Parathyroid adenoma (tissue), 2 donors: ENCODE measurements at regions not wholly inside any gene's neighbourhood (a gene's known extent, or its start where the extent isn't known, plus 50 kb on each side); places are given as distances from the start of the nearest gene placed in this dataset.

Source experiments
- H2AFZ ChIP-seq: fragments of 300-600 bp; sonication (generic); one replicate; pipeline ENCODE4 v1.7.0; 2017; ENCODE audit warnings: antibody characterized with exemption, mild to moderate bottlenecking
- H3K27ac ChIP-seq: fragments of 300-600 bp; sonication (generic); one replicate; pipeline ENCODE4 v1.7.0; 2017
- H3K27me3 ChIP-seq: fragments of 300-600 bp; sonication (generic); one replicate; pipeline ENCODE4 v1.7.0; 2017; ENCODE audit warnings: low read length; ENCODE audit not compliant: control insufficient read depth, insufficient read depth
- H3K36me3 ChIP-seq: fragments of 300-600 bp; sonication (generic); one replicate; pipeline ENCODE4 v1.7.0; 2017; ENCODE audit warnings: low read length; ENCODE audit not compliant: control insufficient read depth, insufficient read depth
- H3K4me1 ChIP-seq: fragments of 300-600 bp; sonication (generic); one replicate; pipeline ENCODE4 v1.7.0; 2017; ENCODE audit warnings: control low read depth
- H3K4me2 ChIP-seq: fragments of 300-600 bp; sonication (generic); one replicate; pipeline ENCODE4 v1.7.0; 2017; ENCODE audit warnings: low read length
- H3K4me3 ChIP-seq: fragments of 300-600 bp; sonication (generic); one replicate; pipeline ENCODE4 v1.7.0; 2017; ENCODE audit warnings: low read depth, low read length
- H3K79me2 ChIP-seq: fragments of 300-600 bp; sonication (generic); one replicate; pipeline ENCODE4 v1.7.0; 2017; ENCODE audit warnings: control low read depth
- H3K9ac ChIP-seq: fragments of 300-600 bp; sonication (generic); one replicate; pipeline ENCODE4 v1.7.0; 2017; ENCODE audit warnings: mild to moderate bottlenecking
- H3K9me3 ChIP-seq: fragments of 300-600 bp; sonication (generic); one replicate; pipeline ENCODE4 v1.7.0; 2017; ENCODE audit warnings: low read length; ENCODE audit not compliant: control insufficient read depth
- TF ChIP-seq, protein P1 (sequence below): fragments of 300-600 bp; sonication (generic); IDR thresholded peaks from one replicate; pipeline ENCODE4 v1.7.0; 2017; ENCODE audit warnings: antibody characterized with exemption, mild to moderate bottlenecking
- donor health status: primary hyperparathyroidism.

- H2AFZ ChIP-seq = no peak overlapping the region
- H3K79me2 ChIP-seq = no peaks in the 10 kb centered on the region
- no peaks in the 10 kb centered on the region for H3K9me3 ChIP-seq
- no peak overlapping the region for H3K4me2 ChIP-seq
- H3K4me1 ChIP-seq = no peaks in the 10 kb centered on the region
- no peaks in the 10 kb centered on the region for H3K36me3 ChIP-seq
- H3K9ac ChIP-seq = no peak overlapping the region
- TF ChIP-seq, protein P1, sequence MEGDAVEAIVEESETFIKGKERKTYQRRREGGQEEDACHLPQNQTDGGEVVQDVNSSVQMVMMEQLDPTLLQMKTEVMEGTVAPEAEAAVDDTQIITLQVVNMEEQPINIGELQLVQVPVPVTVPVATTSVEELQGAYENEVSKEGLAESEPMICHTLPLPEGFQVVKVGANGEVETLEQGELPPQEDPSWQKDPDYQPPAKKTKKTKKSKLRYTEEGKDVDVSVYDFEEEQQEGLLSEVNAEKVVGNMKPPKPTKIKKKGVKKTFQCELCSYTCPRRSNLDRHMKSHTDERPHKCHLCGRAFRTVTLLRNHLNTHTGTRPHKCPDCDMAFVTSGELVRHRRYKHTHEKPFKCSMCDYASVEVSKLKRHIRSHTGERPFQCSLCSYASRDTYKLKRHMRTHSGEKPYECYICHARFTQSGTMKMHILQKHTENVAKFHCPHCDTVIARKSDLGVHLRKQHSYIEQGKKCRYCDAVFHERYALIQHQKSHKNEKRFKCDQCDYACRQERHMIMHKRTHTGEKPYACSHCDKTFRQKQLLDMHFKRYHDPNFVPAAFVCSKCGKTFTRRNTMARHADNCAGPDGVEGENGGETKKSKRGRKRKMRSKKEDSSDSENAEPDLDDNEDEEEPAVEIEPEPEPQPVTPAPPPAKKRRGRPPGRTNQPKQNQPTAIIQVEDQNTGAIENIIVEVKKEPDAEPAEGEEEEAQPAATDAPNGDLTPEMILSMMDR = no peak
- H3K27me3 ChIP-seq = no peaks in the 10 kb centered on the region
- no peak overlapping the region for H3K27ac ChIP-seq
- no peak overlapping the region for H3K4me3 ChIP-seq
Measured at GRCh38 chr13:109645831-109646230, 140.6 kb downstream of the IRS2 start.

DNA sequence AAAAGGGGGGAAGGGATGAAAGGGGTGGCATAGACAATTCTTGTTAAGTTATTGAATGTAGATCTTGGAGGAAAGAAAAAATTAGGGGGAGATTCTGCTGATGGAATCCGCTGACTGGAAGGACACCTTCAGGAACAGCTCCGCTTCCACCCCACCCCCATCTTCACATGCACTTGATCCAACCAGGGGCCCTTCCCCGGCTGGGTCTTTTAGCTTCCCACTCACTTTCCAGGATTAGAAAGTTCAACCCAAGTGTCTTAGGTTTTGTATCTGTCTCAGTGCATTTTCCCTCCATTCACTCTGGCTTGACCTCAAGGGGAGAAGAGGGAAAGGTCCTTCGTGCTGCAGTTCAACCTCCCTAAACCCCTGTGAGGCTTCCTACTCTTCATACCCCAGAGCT, 141.4 kb downstream of the IRS2 start:
- Histone ChIP-seq H3K79me2 (no peaks in the 10 kb centered on the region), H3K36me3 (no peaks in the 10 kb centered on the region), H3K9ac (no peak overlapping the region), H2AFZ (no peak overlapping the region), H3K4me2 (no peak overlapping the region), H3K9me3 (no peaks in the 10 kb centered on the region), H3K27me3 (no peaks in the 10 kb centered on the region), H3K27ac (no peak overlapping the region), H3K4me3 (no peak overlapping the region), H3K4me1 (no peaks in the 10 kb centered on the region)
- TF ChIP-seq, protein P1 = no peak

DNA sequence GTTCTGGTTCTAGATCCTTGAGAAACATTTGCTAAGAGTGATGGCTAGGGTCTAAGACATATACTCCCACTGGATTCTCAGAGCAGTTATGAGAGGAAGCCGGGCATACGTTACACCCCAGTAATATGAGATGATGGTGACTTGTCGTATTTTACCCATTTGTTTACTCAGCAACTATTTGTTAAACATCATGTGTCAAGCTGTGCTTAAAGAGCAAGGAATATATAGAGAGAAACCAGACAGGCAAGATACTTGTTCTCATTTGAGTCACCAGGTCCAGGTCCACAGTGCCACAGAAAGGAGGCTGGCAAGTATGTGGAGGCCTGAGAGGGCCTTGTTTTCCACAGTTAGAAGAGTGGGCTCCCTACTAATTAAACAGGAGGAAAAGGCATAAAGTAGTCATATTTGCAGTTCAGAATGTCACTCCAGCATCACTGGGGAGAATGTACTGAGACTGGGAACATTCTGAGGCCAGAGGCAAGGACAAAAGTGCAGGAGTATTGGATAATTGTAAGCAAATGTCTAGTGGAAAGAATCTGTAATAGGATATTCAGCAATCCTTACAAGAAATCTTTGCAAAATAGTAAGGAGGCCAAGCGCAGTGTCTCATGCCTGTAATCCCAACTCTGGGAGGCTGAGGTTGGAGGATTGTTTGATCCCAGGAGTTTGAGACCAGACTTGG, 142.2 kb downstream of the IRS2 start:
- no peaks in the 10 kb centered on the region for H3K79me2 ChIP-seq
- no peak overlapping the region for H3K4me3 ChIP-seq
- H3K4me1 ChIP-seq = no peaks in the 10 kb centered on the region
- no peak overlapping the region for H3K9ac ChIP-seq
- H3K27me3 ChIP-seq = no peaks in the 10 kb centered on the region
- H3K9me3 ChIP-seq = no peaks in the 10 kb centered on the region
- TF ChIP-seq, protein P1 = no peak
- H3K27ac ChIP-seq = no peak overlapping the region
- no peaks in the 10 kb centered on the region for H3K36me3 ChIP-seq
- no peak overlapping the region for H2AFZ ChIP-seq
- H3K4me2 ChIP-seq = no peak overlapping the region

DNA sequence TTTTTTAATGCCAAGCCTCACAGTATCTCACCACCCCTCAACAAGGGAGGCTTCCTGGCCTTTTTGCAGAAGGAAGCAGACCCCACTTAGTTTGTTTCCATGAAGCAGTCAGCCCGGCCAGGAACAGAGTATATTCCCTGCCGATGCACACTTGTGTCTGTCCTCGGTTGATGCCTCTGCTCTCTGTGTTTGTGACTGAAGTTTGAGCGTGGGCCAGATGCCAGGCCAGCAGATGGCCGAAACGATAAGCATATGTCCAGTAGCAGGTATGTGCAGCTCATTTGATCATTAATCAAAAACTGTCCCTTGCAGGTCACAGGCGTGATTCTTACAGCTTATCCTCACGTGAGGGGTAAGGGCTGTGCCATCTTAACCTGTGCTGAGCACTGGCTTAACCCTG, 144.0 kb downstream of the IRS2 start:
- H3K36me3 ChIP-seq = no peaks in the 10 kb centered on the region
- no peak overlapping the region for H2AFZ ChIP-seq
- no peak overlapping the region for H3K4me2 ChIP-seq
- no peaks in the 10 kb centered on the region for H3K9me3 ChIP-seq
- no peak overlapping the region for H3K9ac ChIP-seq
- TF ChIP-seq, protein P1 = no peak
- no peak overlapping the region for H3K27ac ChIP-seq
- no peak overlapping the region for H3K4me3 ChIP-seq
- no peaks in the 10 kb centered on the region for H3K4me1 ChIP-seq
- H3K79me2 ChIP-seq = no peaks in the 10 kb centered on the region
- H3K27me3 ChIP-seq = no peaks in the 10 kb centered on the region

DNA sequence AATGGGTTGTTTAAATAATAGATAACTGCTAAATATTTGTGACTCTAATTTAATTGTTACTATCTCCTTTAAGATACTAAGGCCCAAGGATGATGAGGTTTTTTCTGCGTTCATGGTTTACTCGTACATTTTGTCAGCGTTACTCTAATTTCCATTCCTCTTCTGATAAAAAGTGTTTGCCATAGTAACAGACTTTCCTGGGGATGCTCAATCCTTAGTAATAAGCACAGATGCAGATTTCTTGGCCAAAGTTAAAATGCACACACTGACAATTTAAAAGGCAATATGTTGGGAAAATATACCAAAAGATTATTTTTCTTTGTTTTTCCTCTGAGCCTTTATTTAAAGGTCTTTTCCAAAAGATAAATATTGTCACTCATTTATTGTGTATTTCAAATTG, 149.6 kb downstream of the IRS2 start:
- no peak overlapping the region for H3K27ac ChIP-seq
- H3K4me2 ChIP-seq = no peak overlapping the region
- no peak overlapping the region for H3K4me3 ChIP-seq
- H2AFZ ChIP-seq = no peak overlapping the region
- no peaks in the 10 kb centered on the region for H3K79me2 ChIP-seq
- TF ChIP-seq, protein P1 = no peak
- H3K9ac ChIP-seq = no peak overlapping the region
- no peaks in the 10 kb centered on the region for H3K27me3 ChIP-seq
- H3K9me3 ChIP-seq = no peaks in the 10 kb centered on the region
- no peaks in the 10 kb centered on the region for H3K4me1 ChIP-seq
- H3K36me3 ChIP-seq = no peaks in the 10 kb centered on the region
